ENCODE measurements at regions not wholly inside any gene's neighbourhood (a gene's known extent, or its start where the extent isn't known, plus 50 kb on each side); places are given as distances from the start of the nearest gene placed in this dataset.

DNA sequence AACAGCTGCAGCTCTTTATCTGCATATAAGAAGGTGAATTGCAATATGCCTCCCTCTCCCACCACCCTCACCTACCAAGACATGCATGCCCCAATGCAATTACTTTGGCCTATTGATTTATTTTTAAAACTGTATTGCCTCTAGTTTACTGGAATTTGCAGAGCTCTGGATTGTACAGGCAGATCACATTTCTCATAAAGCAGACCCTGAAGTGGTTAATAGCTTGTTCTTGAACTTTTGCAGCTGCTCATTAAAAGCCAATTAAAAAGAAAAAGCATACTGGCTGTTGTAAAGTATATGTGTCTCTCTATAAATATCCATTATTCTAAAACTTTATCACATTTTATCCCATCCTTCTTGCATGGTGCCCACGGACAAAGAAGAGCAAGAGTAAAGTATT lies 221.5 kb upstream of the TOPAZ1 start:
- TF ChIP-seq EZH2 (IDR thresholded peaks at IDR 0.05; ENCODE audit: insufficient read depth, poor library complexity, severe bottlenecking) (no peak), EZH2phosphoT487 (IDR thresholded peaks at IDR 0.05; ENCODE audit: insufficient read depth, low read depth) (no peak)

All from GM23248 (cell line).